Astrocyte of the cerebellum (primary cell): ENCODE measurements at regions not wholly inside any gene's neighbourhood (a gene's known extent, or its start where the extent isn't known, plus 50 kb on each side); places are given as distances from the start of the nearest gene placed in this dataset.

Source experiments
- DNase-seq: peaks from one replicate; pipeline ENCODE4 v3.0.0-alpha.2; 2011; ENCODE audit warnings: low read depth
- H3K4me3 ChIP-seq: 2 replicates; pipeline ENCODE4 v1.5.1; 2011; ENCODE audit warnings: mild to moderate bottlenecking, low read depth, low read length, moderate library complexity
- in situ Hi-C: cut with HindIII; loops from 2 replicates; pipeline ENCODE4 v1.10.0; 2017; ENCODE audit warnings: low sequenced_read_pairs
- TF ChIP-seq, protein P1 (sequence below): IDR thresholded peaks from 2 replicates; pipeline ENCODE4 v1.5.1; 2012; ENCODE audit warnings: low read length, low read depth, moderate library complexity, mild to moderate bottlenecking; ENCODE audit errors: missing control alignments

GRCh38 chr2:16128746-16129610, 188.6 kb downstream of the MYCN start:
- no peak for DNase-seq
- H3K4me3 ChIP-seq, result no peak overlapping the region
- in situ Hi-C loops, result no loop called here
- TF ChIP-seq, protein P1, sequence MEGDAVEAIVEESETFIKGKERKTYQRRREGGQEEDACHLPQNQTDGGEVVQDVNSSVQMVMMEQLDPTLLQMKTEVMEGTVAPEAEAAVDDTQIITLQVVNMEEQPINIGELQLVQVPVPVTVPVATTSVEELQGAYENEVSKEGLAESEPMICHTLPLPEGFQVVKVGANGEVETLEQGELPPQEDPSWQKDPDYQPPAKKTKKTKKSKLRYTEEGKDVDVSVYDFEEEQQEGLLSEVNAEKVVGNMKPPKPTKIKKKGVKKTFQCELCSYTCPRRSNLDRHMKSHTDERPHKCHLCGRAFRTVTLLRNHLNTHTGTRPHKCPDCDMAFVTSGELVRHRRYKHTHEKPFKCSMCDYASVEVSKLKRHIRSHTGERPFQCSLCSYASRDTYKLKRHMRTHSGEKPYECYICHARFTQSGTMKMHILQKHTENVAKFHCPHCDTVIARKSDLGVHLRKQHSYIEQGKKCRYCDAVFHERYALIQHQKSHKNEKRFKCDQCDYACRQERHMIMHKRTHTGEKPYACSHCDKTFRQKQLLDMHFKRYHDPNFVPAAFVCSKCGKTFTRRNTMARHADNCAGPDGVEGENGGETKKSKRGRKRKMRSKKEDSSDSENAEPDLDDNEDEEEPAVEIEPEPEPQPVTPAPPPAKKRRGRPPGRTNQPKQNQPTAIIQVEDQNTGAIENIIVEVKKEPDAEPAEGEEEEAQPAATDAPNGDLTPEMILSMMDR, result no peak

GRCh38 chr2:16127958-16128357, 187.6 kb downstream of the MYCN start:
- no peak for DNase-seq
- H3K4me3 ChIP-seq, result no peak overlapping the region
- TF ChIP-seq, protein P1, result no peak
- in situ Hi-C loops, result no loop called here

DNA sequence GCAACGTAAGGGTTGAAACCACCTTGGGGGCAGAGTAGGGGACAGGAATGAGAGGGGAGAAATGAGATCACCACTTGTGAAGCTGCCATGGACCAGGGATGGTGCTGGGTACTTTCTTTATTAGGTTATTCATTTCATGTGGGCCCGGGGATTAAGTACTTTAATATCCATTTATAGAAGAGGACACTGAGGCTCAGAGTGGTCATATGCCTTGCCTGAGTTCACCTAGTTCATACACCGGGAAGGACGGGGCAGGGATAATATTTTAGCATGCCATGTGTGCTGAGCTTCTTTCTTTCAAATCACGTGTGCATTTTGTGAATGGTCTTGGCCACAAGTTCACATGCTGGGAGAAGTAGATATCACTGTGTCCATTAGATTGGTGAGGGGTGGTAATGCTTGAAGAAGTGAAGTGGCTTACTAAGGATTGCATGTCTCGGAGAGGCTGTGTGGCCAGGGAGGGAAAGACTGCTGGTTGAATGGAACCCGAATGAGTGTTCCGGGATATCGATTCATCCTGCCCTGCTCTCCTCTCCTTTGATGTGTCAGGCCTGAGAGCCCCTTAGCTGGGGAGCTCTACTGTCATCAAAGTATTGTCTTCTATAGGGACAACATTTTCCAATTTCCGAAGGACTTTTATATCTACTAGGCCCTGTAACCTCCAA, 187.1 kb downstream of the MYCN start:
- in situ Hi-C loops, result no loop called here
- TF ChIP-seq, protein P1, result no peak
- H3K4me3 ChIP-seq, result no peak overlapping the region
- no peak for DNase-seq

- TF ChIP-seq, protein P1, result no peak
- DNase-seq, result no peak
- H3K4me3 ChIP-seq, result no peak overlapping the region
- in situ Hi-C loops, result no loop called here
These were observed 186.3 kb downstream of the MYCN start for GRCh38 chr2:16126517-16127275.

DNA sequence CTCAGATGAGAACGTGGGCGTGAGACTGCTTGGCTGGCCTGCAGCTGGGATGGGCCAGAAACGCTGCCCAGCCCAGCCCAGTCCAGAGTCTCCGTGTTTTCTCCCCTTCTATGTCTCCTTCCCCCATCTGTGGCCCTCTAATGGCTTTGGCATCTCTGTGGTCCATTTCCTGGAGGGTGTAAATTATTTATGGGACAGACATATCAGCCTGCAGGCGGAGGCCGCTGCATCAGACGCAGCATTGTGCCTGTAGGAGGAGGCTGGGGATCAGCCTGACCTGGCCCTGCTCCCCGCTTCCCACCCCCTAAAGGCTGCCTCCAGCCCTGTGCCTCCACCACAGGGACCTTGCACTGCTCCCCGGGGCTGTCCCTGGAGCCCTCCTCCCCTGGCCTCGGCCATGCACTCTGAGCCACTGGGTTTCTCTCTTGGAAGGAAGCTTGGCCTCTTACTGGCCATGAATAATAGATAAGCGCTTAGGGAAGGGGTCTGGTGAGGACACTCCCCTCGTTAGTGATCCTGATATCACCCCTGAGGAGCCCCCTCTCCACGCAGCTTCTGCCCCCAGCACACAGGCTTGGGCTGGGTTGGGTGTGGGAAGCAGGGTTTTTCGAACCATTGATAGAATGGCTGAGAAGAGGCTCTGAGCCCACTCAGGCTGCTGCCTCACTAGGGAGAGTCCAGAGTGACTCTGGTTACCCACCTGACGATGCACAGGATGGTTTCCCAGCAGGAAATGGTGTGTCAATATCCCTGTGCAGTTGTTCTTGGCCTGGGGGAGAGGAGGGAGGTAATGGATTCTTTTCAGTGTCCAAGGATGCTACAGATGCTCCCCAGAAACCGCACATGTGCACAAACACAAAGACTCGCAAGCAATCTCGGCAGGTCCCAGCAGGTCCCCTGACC, 185.5 kb downstream of the MYCN start:
- no peak overlapping the region for H3K4me3 ChIP-seq
- TF ChIP-seq, protein P1, result no peak
- in situ Hi-C loops, result no loop called here
- no peak for DNase-seq
